D341Med (cell line): ENCODE measurements at regions not wholly inside any gene's neighbourhood (a gene's known extent, or its start where the extent isn't known, plus 50 kb on each side); places are given as distances from the start of the nearest gene placed in this dataset.

ENCODE experiments used
- DNase-seq: peaks from one replicate; pipeline ENCODE4 v3.0.0; 2012; ENCODE audit warnings: low spot score

GRCh38 chr3:181859518-181859917 is 147.8 kb downstream of the SOX2 start:
- DNase-seq = no peak

- no peak for DNase-seq
Observed at GRCh38 chr3:181860235-181860634, 148.5 kb downstream of the SOX2 start.

- DNase-seq = no peak
Observed at GRCh38 chr3:181862502-181862901, 150.8 kb downstream of the SOX2 start.

GRCh38 chr3:181868576-181869082 is 156.9 kb downstream of the SOX2 start:
- no peak for DNase-seq

GRCh38 chr3:181872887-181873286 is 161.2 kb downstream of the SOX2 start:
- DNase-seq = no peak

- no peak for DNase-seq
Observed at GRCh38 chr3:181879926-181880325, 168.2 kb downstream of the SOX2 start.

- DNase-seq = no peak
Observed at GRCh38 chr3:181880331-181880730, 168.6 kb downstream of the SOX2 start.

- no peak for DNase-seq
Observed at GRCh38 chr3:181881749-181882148, 170.0 kb downstream of the SOX2 start.

- no peak for DNase-seq
Observed at GRCh38 chr3:181885868-181886630, 174.3 kb downstream of the SOX2 start.

- DNase-seq = no peak
Observed at GRCh38 chr3:181886676-181887075, 175.0 kb downstream of the SOX2 start.

- no peak for DNase-seq
Observed at GRCh38 chr3:181887685-181888084, 176.0 kb downstream of the SOX2 start.

- no peak for DNase-seq
Observed at GRCh38 chr3:181888234-181888633, 176.5 kb downstream of the SOX2 start.

- no peak for DNase-seq
Observed at GRCh38 chr3:181892848-181893247, 181.1 kb downstream of the SOX2 start.

GRCh38 chr3:181896605-181897004 is 184.9 kb downstream of the SOX2 start:
- DNase-seq = no peak

GRCh38 chr3:181899702-181900101 is 188.0 kb downstream of the SOX2 start:
- no peak for DNase-seq

- DNase-seq = no peak
Observed at GRCh38 chr3:181901626-181902025, 189.9 kb downstream of the SOX2 start.

- no peak for DNase-seq
Observed at GRCh38 chr3:181906338-181906737, 194.6 kb downstream of the SOX2 start.

GRCh38 chr3:181909241-181909640 is 197.5 kb downstream of the SOX2 start:
- no peak for DNase-seq

GRCh38 chr3:181912384-181912783 is 200.7 kb downstream of the SOX2 start:
- DNase-seq = no peak

GRCh38 chr3:181913254-181913653 is 201.5 kb downstream of the SOX2 start:
- DNase-seq = no peak

- no peak for DNase-seq
Observed at GRCh38 chr3:181915551-181915950, 203.8 kb downstream of the SOX2 start.

- no peak for DNase-seq
Observed at GRCh38 chr3:181916013-181916412, 204.3 kb downstream of the SOX2 start.

GRCh38 chr3:181917027-181917426 is 205.3 kb downstream of the SOX2 start:
- no peak for DNase-seq

GRCh38 chr3:181919375-181919774 is 207.7 kb downstream of the SOX2 start:
- DNase-seq = no peak
